Amniotic stem cell (primary cell): ENCODE measurements at regions not wholly inside any gene's neighbourhood (a gene's known extent, or its start where the extent isn't known, plus 50 kb on each side); places are given as distances from the start of the nearest gene placed in this dataset.
A peak's percentile ranks its signal among the peaks of the same experiment; 100 is the strongest.
"Not testable (repeated sequence)": the region's sequence is repeated elsewhere in the genome, so short reads cannot be mapped to it uniquely, and the experiment has no call there.

Experiments
- DNase-seq: peaks from one replicate; lab custom pipeline; 2025; lab: John Stamatoyannopoulos, UW

GRCh38 chr6:165008971-165009370 is 300.4 kb downstream of the C6orf118 start:
- no peak for DNase-seq

DNA sequence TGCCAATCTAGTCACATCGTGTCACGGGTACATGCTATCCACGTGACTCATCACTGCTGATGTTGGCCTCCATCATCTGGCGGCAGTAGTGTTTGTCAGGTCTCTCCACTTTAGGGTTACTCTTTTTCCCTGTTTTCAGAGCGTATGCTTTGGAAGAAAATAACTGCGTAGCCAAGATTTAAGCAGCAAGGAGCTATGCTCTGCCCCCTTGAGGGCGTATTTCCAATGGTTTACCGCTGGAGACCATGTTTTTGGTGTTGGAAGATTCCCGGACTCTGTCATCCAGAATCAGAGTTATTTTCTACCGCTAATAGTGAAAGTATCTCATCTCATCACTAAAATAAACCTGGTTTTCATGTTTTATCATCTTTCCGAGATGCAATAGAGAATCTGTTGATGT is 306.5 kb downstream of the C6orf118 start:
- no peak for DNase-seq

GRCh38 chr6:165002358-165002757 is 307.0 kb downstream of the C6orf118 start:
- DNase-seq, result no peak

DNA sequence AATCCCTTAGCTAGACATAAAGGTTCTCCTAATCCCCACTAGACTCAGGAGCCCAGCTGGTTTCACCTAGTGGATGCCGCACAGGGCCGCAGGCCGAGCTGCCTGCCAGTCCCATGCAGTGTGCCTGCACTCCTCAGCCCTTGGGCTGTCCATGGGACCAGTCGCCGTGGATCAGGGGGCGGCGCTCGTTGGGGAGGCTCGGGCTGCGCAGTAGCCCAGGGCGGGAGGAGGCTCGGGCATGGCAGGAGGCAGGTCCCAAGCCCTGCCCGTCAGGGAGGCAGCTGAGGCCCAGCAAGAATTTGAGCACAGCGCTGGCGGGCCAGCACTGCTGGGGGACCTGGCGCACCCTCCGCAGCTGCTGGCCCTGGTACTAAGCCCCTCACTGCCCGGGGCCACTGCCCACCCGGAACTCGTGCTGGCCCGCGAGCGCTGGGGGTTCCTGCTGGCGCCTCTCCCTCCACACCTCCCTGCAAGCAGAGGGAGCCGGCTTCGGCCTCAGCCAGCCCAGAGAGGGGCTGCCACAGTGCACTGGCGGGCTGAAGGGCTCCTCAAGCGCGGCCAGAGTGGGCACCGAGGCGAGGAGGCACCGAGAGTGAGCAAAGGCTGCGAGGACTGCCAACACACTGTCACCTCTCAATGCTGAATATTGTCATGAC is 307.8 kb downstream of the C6orf118 start:
- no peak for DNase-seq

GRCh38 chr6:164998297-164998696 is 311.1 kb downstream of the C6orf118 start:
- no peak for DNase-seq

DNA sequence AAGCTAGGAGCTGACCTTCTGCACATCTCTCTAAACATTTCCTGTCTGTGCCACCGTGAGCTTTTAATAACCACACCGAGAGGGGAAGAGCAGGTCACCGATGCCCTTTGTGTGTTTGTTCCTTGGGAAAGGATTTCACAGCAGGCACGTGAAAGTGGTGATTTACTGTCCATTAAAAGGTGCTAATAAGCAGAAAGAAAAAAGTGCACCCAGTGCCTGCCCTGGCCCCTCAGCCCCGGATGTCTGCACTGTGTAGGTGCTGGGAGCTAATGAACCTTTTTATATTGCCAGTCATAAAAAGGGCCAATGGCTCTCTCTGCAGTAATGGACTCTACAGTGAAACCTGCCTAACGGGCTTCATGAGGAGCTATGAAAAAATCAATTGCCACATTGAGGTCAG is 312.6 kb downstream of the C6orf118 start:
- no peak for DNase-seq

DNA sequence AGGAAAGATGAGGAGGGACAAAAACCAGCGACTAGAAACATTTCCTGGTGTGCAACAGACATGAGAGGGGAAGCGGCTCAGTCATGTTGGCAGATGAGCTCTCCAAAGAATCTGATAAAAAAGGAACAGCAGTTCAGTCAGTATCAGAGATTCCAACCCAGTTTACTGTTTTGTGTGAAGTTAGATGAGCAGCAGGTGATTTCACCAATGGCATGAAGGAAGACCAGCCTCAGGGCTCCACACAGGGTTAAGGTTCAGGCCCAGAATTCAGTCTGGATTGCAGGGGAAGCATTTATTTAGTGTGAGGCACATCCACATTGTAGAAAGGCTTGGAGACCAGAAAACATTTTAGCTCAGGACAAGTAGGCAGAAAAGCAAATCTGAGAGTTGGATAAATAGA is 317.8 kb downstream of the C6orf118 start:
- no peak for DNase-seq

DNA sequence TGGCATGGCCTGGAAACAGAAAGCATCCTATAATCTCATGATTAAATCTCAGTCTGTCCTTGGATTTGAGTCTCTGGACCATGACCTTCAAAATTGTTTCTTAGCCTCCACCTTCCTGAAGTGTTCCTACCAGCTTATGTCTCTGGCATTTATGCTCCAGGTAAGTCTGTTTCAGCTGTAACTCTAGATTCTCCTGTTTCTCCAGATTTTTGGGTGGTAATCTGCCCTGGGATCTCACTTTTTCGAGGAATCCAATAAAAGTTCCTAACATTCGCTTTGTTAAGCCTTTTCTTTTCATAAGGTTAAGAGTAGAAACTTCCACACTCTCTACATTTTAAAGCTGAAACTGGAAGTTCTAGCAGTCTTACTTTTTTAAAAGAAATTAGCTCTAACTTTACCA is 318.5 kb downstream of the C6orf118 start:
- no peak for DNase-seq

GRCh38 chr6:164982389-164982788 is 327.0 kb downstream of the C6orf118 start:
- no peak for DNase-seq

DNA sequence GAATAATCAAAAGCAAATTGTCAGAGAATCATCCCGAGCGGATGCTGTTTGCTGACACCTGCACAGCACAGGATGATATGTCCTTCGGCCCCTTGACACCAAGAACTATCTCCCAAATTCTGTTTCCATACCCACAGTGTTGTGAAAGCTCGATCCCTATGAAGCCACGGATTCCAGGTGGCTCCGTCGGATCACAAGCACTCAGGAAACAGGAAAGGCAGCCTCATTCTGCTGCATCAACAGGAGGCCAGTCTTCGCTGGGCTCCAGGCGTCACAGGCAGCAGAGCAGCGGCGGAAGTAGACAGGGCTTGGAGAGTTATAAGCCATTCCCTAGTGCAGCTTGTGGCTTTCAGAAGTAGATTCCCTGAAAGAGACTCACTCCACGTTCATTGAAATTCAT is 342.3 kb downstream of the C6orf118 start:
- no peak for DNase-seq

DNA sequence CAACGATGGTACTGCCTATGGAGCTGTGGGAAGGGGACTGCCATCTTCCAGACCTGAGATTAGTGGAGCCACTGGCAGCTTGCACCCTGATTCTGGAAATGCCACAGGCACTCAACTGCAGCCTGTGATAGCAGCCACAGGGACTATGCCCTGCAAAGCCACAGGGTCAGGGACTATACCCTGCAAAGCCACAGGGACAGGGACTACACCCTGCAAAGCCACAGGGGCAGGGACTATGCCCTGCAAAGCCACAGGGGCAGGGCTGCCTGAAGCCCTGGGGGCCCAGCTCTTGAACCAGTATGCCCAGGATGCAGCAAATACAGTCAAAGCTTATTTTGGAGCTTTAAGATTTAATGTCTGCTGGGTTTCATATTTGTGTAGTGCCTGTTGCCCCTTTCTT is 346.6 kb downstream of the C6orf118 start:
- no peak for DNase-seq

GRCh38 chr6:164947164-164947563 is 362.2 kb downstream of the C6orf118 start:
- no peak for DNase-seq

GRCh38 chr6:164942271-164942670 is 367.1 kb downstream of the C6orf118 start:
- DNase-seq, result no peak

DNA sequence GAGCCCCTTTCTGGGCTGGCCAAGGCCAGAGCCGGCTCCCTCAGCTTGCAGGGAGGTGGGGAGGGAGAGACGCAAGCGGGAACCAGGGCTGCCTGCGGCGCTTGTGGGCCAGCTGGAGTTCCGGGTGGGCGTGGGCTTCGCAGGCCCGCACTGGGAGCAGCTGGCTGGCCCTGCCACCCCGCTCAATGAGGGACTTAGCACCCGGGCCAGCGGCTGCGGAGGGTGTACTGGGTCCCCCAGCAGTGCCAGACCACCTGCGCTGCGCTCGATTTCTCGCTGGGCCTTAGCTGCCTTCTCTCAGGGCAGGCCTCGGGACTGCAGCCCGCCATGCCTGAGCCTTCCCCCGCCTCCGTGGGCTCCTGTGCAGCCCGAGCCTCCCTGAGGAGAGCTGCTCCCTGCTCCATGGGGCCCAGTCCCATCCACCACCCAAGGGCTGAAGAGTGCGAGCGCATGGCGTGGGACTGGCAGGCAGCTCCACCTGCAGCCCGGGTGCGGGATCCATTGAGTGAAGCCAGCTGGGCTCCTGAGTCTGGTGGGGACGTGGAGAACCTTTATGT is 376.1 kb downstream of the C6orf118 start:
- DNase-seq, result not testable (repeated sequence)

GRCh38 chr6:164929408-164929977 is 379.9 kb downstream of the C6orf118 start:
- DNase-seq, result no peak

DNA sequence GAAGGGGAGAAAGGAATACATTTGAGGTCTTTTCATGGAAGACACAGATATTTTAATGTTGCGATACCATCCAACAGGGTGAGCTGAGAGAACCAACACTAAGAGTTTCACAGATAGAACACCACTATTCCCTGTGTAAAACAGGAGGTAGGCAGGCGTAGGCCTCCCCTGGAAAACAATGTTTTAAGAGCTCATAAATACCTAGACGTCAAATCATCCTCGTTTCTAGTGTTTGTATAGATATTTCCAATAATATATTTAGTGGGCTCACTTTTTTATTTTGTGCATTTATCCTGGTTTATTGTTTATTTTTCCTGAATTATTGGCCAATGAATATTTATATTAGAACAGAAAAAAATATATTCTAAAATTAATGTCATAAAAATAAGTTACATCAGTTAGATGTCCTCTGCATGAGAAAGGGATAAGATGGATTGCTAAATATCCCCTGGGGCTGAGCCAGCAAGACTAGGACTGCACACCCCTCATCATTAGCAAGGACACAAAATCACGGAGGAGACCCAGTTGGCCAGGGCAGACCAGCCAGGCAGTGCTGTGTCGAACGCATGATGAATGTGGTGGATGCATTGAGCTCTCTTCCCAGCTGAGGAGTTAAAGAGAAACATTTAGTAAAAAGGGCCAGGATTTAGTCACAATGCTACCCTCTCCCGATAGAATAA is 380.5 kb downstream of the C6orf118 start:
- DNase-seq, result no peak

DNA sequence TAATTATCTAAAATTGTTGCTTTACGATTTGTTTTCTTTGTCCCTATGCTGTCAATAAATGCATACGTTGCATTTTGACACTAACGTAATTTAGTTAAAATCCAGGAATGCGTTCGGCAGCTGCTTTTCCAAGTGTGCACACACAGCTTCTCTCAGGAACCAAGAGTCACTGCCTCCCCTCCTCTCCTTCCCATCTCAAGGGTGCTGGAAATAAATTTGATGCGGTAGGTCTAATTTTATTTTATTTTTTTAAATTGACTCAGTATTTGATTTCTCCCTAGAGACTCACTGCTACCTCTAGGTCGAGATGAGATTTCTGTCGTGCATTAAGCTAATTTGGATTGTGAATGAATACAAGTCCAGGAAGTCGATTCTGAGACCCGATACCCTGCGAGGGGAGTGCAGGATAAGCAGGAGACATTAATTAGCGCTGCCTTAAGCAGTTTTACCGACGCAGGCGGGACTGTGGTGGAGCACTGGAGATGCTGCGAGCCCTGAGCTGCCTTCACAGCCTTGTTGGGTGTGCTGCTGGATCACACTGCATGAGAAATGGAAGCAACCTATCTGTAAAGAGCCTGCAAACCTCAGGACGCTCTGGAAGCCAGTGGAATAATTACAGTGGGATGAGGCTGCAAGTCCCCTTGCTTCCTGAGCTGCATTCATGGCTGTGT is 381.2 kb downstream of the C6orf118 start:
- DNase-seq, result no peak

GRCh38 chr6:164927288-164928056 is 381.9 kb downstream of the C6orf118 start:
- DNase-seq, result peak; percentile 2

DNA sequence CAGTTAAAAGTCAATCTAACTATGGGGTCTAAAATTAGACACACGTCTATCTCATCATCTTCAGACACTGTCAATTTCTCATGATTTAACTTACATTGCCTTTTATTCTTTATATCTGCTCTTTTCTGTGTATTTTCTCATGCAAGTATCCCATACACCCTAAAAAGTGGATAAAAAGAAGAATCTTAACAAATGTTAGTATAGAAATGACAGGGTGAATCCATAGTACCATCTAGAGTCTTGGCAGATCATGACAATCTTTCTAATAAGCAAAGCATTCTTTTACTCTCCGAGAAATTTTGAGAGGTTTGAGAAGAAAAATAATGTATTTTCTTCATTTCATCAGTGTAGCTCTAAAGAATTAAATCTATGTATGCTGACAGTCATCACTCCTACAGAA is 382.7 kb downstream of the C6orf118 start:
- DNase-seq, result no peak

- DNase-seq, result no peak
These were observed 383.5 kb downstream of the C6orf118 start for GRCh38 chr6:164925681-164926530.

- DNase-seq, result no peak
These were observed 384.7 kb downstream of the C6orf118 start for GRCh38 chr6:164924674-164925073.
